ENCODE measurements at regions not wholly inside any gene's neighbourhood (a gene's known extent, or its start where the extent isn't known, plus 50 kb on each side); places are given as distances from the start of the nearest gene placed in this dataset.

DNA sequence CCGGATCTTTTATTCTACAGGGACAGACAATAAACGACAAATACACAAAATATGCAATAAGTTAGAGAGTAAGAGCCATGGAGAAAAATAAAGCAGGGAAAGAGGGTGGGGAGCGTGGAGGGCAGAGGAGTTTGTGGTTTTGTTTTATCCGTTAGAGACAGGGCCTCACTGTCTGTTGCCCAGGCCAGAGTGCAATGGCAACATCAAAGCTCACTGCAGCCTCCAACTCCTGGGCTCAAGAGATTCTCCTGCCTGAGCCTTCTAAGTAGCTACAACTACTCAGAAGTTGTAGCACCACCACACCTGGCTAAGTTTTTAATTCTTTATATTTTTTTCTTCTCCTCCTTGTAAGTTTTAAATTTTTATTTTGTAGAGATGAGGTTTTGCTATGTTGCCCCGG, 54.5 kb upstream of the CTNNA1 start:
- TF ChIP-seq, protein P1, sequence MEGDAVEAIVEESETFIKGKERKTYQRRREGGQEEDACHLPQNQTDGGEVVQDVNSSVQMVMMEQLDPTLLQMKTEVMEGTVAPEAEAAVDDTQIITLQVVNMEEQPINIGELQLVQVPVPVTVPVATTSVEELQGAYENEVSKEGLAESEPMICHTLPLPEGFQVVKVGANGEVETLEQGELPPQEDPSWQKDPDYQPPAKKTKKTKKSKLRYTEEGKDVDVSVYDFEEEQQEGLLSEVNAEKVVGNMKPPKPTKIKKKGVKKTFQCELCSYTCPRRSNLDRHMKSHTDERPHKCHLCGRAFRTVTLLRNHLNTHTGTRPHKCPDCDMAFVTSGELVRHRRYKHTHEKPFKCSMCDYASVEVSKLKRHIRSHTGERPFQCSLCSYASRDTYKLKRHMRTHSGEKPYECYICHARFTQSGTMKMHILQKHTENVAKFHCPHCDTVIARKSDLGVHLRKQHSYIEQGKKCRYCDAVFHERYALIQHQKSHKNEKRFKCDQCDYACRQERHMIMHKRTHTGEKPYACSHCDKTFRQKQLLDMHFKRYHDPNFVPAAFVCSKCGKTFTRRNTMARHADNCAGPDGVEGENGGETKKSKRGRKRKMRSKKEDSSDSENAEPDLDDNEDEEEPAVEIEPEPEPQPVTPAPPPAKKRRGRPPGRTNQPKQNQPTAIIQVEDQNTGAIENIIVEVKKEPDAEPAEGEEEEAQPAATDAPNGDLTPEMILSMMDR (IDR thresholded peaks at IDR 0.05), result no peak
- TF ChIP-seq, protein P2, sequence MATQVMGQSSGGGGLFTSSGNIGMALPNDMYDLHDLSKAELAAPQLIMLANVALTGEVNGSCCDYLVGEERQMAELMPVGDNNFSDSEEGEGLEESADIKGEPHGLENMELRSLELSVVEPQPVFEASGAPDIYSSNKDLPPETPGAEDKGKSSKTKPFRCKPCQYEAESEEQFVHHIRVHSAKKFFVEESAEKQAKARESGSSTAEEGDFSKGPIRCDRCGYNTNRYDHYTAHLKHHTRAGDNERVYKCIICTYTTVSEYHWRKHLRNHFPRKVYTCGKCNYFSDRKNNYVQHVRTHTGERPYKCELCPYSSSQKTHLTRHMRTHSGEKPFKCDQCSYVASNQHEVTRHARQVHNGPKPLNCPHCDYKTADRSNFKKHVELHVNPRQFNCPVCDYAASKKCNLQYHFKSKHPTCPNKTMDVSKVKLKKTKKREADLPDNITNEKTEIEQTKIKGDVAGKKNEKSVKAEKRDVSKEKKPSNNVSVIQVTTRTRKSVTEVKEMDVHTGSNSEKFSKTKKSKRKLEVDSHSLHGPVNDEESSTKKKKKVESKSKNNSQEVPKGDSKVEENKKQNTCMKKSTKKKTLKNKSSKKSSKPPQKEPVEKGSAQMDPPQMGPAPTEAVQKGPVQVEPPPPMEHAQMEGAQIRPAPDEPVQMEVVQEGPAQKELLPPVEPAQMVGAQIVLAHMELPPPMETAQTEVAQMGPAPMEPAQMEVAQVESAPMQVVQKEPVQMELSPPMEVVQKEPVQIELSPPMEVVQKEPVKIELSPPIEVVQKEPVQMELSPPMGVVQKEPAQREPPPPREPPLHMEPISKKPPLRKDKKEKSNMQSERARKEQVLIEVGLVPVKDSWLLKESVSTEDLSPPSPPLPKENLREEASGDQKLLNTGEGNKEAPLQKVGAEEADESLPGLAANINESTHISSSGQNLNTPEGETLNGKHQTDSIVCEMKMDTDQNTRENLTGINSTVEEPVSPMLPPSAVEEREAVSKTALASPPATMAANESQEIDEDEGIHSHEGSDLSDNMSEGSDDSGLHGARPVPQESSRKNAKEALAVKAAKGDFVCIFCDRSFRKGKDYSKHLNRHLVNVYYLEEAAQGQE (IDR thresholded peaks at IDR 0.05; ENCODE audit: insufficient read depth in 1 of 2, low read depth in 2 of 2, low read length in 1 of 2), result no peak
- TF ChIP-seq POLR2AphosphoS5 (IDR thresholded peaks at IDR 0.05; ENCODE audit: low read depth, low read length), result no peak
- TF ChIP-seq SIN3A (IDR thresholded peaks at IDR 0.05; ENCODE audit: borderline replicate concordance, insufficient read depth, low read depth, low read length), result no peak
